T follicular helper cell (primary cell): ENCODE measurements at regions not wholly inside any gene's neighbourhood (a gene's known extent, or its start where the extent isn't known, plus 50 kb on each side); places are given as distances from the start of the nearest gene placed in this dataset.

Experiments used
- DNase-seq: peaks from one replicate; pipeline ENCODE4 v3.0.0-alpha.2; 2020; ENCODE audit warnings: low read depth

DNA sequence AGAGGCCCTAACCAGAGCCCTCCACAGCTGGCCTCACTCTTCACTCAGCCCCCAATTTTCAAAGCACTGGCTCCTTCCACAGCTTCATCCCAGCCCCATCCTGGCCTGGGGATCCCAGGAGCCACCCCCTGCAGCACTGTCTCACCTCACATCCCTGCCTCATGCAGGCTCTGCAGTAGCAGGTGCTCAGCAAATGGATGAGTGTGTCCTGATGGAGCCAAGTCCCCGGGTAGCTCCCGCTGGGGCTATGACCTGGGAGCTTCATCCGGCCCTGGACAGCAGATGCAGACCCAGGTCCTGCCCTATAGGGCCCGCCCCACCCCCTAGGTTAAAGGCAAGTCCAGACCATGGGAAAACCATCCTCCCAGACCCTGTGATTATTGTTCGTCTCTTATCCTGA lies 143.2 kb upstream of the ZNF507 start:
- DNase-seq: no peak

DNA sequence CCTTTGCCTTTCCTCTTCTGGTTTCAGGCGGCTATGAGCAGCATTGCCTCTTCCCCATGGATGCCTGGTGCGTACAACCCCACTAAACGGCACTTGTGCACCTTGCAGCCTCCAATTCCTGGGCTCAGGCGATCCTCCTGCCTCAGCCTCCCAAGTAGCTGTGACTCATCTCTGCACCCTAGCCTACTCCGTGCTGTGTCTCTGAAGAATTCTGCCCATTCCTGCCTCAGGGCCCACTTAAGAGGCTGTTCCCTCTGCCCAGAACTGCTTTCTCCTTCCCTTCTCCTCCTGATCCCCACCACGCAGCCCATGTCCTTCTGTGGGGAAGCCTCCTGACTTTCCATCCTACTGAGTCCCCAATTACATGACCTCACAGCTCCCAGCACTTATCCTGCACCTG lies 142.2 kb upstream of the ZNF507 start:
- DNase-seq: no peak

DNA sequence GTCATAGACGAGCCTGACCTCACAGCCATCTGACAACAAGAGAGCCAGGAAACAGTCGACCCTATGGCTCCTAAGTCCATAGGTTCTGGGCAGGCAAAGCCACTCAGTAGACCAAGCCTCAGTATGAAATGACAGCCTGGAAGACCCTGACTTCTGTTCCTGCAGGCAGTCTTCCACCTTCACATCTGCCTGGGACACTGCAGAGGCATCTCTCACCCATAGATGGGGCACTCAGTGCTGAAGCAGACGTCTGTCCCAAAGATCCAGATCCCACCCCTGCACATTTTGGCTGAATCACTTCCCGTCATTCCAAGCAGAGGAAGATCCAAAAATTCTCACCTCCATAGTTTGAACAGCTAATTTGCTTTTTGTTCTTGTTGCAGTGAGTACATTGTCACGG lies 139.3 kb upstream of the ZNF507 start:
- no peak for DNase-seq

DNA sequence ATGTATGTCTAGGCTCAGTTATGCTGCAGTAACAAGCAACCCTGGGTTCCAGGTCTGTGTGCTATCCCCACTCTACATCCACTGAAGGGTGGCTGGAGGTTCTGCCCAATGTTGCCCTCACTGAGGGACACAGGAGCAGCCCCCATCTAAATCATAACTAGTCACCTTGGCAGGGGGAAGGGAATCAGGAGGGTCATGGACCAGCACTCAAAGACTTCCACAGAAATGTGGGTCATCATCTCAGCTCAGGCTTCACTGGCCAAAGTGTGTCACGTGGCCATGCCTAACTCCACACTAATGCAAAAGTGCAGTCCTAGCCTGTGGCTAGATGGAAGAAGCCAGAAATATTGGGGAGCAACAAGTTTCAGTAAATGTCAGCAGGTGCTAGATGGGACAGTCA lies 137.3 kb upstream of the ZNF507 start:
- no peak for DNase-seq

DNA sequence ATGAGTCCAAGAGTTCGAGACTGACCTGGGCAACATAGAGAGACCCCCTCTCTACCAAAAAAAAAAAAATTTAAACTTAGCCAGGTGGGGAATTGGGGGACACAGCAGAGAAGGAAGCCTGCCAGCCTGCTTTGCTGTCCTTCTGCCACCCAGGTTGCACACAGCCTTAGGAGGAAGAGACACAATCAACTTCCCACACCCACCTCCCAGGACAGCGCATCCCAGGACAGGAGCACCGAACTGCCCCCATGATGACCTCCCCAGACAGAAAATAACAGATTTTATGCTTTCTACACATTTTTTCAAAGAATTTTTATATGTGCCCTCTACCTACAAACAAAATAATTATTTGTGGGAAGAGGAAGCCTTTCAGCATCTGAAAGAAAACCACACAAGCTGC lies 126.0 kb upstream of the ZNF507 start:
- DNase-seq: no peak

DNA sequence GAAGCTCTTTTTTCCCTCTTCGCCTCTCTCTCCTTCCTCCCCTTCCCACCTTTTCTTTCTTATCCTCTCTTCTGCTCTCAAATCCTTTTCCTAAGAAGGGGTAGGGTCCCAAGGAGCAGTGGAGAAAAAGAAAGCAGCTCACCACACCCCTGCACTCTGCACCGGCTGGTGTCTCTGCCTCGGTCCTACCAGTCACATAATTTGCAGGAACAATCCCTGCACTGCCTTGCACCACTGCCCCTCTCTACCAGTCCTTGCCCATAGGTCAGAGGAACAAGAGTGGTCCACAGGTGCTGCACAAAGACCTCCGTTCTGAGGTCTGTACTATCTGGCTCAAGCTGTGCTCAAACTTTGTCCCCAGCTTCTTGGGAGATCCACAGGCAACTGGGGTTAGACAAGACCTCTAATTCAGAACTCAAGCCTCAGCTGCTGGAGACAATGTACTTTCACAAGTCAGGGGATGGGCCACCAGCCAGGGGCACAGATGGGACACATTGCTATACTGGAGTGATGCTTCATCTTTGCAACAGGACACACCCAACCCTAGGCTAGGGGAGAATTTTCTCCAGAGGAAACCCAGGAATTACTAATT lies 125.4 kb upstream of the ZNF507 start:
- DNase-seq: no peak

DNA sequence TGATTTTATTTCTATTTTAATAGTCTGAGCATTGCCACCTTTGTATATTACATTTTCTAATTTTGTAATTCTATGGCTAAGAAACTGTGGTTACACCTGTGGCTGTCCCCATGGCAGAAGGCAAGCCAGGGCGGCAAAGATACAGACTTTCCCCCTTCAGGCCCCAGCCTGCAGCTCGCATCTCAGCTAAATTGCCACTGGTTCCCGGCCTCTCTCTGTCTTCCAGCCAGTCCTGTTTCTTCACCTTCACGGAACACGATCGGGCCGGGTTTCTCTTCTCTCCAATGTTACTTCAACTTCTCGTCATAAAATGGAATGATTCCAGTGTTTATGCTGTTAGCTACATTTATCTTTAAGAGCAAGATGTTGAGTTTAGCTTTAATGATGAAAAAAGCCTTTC lies 124.5 kb upstream of the ZNF507 start:
- DNase-seq: no peak

DNA sequence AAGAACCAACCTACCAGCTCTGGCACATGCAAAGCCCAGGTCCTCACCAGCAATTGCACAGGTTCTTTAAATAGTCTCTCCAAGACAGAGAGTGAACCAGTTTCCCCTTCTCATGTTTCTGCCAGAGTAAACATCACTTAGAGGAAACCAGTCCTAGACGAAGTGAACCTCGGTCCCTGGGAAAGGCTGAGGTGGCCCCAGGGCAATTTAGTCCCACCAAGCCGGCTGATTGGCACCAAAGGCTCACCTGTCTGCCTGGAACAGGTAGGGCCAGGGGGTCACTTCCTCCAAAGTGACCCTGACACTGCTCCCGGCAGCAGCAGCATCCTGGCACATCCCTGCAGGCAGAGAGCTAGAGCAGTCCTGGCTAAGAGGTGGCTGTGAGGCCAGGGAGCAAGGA lies 122.9 kb upstream of the ZNF507 start:
- DNase-seq: no peak

DNA sequence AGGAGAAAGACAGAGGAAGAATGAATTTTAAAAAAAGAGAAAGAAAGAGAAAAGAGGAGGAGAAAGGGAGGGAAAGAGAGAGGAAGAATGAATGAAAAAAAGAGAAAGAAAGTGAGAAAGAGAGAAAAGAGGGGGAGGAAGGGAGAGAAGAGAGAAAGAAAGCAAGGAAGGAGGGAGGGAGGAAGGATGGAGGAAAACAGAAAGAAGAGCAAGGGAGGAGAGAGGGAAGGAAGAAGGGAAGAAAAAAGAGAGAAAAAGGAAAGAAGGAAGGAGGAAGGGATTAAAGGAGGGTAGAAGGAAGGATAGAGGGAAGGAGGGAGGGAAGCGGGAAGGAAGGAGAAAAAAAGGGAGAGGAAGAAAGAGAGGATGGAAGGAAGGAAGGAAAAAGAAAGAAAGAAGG lies 122.3 kb upstream of the ZNF507 start:
- no peak for DNase-seq

DNA sequence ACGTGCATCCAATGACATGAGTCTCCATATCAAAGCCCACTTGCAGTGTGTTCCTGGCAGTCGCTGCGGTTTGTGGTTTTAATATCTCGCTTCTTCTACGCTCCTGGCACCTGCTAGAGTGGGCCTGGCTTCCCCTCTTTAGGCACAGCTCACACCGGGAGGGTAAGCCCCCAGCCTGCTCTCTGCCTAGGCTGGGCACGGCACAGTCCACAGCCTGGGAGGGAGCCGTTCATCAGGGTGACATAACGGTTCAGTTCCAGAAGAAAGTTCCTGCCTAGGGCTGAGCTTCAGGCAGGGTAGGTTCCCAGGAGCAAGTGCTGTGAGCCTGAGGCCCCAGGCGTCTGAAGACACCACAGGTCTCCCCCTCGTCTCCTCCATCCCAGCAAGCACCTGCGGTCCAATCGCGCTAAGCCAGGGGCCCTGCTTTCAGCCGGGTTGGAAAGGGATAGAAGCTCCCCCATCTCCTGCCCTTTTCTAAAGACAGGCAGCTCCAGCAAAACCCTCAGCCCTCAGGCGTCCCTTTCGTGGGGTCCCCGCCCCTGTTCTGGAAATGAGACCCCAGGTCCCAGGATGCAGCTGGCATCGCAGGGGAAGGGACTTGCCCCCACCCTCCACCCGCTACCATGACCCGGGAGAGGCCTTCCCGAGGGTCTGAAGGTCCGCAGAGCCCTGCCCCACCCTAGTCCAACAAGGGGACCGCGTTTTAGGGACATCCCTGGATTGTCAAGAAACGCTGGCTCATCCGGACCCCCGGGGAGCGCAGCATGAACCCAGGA lies 121.6 kb upstream of the ZNF507 start:
- no peak for DNase-seq

DNA sequence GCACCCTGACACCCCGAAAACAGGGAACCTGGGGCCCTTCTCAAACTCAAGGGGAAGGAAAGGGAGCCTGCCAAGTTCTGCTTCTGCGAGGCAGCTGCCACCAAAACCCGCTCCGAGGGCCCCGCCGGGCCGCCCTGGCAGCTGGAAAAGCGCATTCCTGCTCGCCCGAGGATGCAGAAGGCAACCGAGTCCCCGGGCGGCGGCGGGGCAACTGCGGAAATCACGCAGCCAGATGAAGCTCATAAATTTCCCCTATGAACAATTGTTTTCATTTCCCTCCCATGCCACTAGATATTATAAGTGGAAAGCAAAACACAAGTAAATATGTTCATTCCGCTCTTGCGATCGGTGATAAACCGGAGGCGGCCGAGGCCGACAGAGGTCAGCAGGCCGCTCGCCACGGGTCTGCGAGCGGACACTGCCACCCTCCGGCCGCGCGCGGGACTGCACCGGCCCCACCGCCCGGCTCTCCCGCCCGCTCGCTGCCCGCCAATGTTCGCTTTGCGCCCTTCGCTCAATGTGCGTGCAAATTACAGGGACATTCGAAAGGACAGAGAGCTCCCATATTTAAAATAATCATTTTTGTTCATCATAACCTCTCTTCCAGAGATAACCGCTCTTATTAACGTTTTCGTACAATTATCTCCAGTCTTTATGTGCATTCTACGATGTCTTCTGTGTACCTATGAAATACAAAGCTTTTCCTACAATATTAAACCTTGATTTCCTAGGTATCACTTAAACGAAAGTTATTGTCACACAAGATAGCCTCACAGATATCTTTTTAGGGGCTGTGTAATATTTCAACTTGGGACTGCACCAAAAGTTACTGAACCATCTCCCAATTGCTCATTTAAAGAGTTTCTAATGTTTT lies 120.8 kb upstream of the ZNF507 start:
- DNase-seq: peak; percentile 14

DNA sequence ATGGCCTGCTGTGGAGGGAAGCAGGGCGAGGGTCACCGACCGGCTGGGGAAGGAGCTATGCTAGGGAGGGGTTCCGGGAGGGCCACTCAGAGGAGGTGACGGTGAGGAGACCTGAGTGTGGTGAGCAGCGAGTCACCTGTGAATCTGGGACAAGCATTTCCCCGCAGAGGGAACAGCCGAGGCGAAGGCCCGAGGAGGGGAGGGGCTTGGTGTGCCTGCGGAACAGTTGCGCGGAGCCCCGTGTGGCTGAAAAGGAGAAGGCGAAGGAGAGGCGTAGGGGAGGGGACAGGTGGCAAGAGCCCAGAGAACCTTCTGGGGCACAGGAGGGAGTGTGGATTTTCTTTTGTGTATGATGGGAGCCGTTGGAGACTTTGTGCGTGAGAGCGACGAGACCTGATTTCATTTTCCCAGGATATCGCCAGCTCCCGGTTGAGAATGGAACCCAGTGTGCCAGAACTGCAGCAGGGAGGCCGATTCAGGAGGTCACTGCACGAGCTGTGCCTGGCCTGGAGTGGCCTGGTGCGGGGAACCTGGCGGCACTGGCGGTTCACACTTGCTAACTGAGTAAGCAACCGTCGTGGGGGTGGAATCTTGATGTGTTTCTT lies 117.7 kb upstream of the ZNF507 start:
- DNase-seq: no peak

DNA sequence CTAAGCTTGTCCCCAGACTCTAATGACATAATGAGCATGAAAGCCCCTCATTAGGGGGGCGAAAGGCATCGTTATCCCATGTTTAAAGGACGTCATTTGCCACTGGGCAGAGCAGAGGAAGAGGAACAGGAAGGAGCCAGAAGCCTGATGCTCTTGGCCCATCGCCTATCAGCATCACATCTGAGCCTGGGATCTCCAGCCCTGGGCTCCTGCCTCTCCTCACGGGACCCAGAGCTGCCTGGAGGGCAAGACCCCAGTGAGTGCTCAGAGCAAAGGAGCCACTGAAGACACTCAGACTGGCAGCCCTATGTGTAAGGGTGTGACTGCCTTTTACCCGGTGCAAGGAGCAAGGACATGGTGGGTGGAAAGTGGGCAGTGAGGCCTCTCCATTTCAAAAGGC lies 115.0 kb upstream of the ZNF507 start:
- no peak for DNase-seq

DNA sequence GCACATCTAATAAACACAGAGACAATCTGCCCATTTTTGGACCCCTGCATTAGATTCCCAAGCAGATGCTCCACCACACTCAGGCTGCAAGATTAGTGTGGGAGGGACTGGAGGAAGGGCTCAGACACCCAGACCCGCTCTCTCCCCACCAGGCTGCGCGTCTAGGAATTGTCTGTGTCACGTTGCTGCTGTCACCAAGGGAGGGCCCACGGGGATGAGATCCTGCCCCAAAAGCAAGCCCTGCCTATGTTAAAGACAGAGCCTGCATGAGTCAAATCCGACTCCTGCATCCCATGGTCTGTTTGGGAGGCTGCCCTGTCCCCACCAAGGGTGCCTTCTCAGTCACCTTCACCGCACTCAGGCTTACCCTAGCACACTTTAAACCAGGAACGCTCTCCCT lies 114.4 kb upstream of the ZNF507 start:
- no peak for DNase-seq

DNA sequence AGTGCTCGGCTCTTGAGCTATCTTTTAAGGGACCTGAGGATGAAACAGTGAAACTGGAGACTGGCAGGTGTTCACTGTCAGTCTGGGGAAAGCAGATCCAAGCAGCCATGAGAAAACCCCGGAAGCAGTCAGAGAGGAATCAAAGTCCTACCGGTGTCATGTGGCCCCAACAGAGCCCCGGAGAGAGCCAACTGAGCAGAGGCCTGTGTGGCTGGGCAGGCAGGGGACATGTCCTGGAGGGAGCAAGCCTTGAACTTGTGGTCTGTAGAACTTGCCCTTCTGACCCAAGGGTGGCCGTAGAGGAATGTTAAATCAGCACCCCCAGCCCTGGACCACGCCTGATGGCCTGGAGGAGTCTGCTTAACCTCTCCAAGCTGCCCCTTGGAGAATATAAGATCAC lies 113.7 kb upstream of the ZNF507 start:
- no peak for DNase-seq

DNA sequence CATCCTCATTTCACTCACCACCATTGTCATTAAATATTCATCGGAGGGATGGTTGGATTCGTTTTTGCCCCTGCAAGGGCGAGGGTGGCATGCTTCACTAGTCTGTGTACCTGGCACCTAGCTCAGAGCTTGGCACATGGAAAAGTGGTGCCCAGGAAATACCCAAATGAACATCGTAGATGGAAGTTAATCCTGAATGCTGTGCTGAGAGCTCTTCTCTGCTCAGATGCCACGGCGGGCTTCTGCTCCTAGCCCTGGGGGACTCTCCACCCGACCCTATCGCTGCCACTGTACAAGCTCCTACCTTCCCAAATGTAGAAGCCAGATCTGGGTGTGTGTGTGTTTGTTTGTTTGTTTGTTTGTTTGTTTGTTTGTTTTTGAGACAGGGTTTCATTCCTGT lies 113.0 kb upstream of the ZNF507 start:
- no peak for DNase-seq

DNA sequence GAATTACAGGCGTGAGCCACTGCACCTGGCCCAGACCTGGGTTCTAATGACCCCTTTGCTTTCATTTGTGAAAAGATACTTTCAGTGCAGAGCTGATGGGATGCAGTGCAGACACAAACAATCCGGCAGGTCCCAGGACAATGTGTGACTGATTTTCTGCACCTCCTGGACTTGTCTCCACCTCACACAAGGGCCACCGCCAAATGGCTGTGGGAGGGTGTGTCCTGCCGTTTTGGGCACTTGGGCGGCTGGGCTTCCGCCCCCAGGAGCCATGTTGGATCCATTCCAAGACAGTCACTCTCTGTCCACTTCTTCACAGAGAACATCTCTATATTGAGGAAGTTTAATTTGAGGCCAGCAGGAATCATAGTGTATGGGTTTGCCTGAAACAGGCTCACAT lies 112.3 kb upstream of the ZNF507 start:
- DNase-seq: no peak

DNA sequence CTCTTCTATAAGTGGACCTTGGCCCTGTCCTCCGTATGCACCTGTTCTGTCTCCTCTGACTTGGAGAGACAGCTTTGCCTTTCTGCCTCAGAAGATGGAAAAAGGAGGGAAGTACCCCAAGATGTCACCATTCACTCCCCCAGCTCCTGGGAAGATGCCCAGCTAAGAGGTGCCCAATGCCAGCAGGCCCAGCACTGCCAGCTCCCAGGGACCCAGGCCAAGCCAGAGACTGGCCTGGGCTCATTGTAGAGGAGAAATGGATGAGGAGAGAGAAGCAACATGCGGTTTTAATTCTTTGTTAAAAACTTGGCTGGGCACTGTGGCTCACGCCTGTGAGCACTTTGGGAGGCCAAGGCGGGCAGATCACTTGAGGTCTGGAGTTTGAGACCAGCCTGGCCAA lies 111.5 kb upstream of the ZNF507 start:
- DNase-seq: no peak

DNA sequence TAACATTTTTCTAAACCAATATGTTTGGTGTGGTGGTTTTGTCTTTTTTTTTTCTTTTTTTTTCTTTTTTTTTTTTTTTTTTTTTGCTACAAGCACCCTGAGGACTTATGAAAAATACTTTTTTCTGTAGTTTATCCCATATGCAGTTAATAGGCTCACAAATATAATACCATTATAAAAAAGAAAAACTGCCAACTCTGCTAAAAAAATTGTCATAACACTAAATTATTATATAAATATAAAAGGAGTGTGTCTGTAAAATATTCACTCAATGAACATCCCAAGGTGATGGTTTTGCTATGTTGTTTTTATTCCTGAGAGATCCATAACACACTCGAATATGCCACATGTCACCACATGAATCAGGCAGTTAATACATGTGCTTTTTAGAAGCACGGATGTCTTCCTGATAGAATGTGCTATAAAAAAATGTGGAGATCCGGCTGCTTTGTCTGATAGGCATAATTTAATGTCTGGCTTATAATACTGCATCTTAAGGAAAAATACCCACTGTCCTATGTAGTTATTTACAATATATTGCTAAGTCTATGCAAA lies 110.7 kb upstream of the ZNF507 start:
- no peak for DNase-seq

DNA sequence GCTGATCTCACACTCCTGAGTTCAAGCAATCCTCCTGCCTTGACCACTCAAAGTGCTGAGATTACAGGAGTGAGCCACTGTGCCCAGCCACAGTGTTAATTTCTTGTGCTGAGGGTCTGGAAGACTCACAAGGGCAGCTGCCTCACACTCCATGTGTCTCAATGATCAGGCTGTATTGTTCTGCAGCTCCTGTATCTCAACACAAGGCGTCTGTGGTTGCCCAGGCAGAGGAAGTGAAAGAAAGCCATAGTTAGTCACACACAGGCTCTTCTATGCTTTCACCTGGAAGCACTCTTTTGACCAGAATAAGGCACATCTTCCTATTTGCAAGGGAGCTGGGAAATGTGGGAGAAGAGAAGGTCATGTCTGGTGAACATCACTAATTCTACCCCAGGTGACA lies 107.3 kb upstream of the ZNF507 start:
- DNase-seq: no peak

DNA sequence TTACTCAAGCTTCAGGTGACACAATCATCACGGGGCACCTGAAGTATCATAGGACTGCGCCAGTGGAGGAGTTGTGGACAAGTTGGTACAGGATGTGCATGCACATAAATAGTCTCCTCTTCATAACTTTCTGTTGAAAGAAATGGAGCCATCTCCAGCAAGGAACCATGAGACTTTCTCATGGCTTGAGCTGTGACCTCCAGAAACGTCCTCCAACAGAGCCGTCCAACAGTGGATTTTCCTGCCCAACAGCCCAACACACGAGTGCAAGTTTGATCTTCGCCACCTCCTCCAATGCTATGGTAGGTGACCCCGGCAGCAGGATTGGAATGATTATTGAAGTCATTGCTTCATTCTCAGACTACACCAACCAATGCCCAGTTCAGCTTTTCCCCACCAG lies 105.1 kb upstream of the ZNF507 start:
- no peak for DNase-seq

DNA sequence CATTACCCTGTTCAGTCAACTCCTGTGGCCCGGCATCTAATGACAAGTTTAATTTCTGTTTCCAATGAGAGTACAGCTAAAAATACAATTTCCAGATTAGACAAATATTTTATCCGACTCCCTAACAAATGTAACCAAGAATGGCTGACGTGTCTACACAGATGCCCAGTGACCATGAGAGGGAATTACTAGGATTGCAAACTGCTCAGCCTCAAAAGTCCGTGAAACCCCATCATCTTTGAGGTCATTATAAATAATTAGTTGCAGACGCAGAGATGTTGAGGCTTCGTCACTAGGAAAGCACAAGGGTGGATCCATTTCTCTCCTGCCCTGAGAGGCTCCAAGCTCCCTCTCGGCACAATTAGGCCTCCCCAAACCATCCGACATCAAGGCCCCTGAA lies 104.1 kb upstream of the ZNF507 start:
- no peak for DNase-seq
